ENCODE measurements at regions not wholly inside any gene's neighbourhood (a gene's known extent, or its start where the extent isn't known, plus 50 kb on each side); places are given as distances from the start of the nearest gene placed in this dataset.

DNA sequence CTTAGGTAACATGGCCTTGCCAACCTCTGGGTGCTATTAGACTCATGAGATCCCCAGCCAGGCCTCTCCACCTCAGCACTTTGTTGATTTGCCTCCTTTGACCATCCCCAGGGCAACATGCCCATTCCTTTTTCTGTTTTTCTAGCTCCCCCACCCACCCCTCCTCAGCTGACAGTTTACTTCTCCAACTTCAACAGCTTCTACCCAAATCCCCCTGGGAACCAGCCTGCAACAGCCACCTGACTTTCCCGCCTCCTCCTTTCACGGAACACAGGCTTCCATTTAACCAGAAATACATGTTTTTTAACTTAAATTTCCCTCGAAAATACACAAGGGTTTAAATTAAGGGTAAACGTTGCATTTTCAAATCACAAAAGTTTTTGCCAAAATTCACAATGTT, 117.3 kb downstream of the DLEU7 start:
- H3K27me3 Mint-ChIP-seq (ENCODE audit: unreplicated experiment): no peaks in the 10 kb centered on the region
- DNase-seq (ENCODE audit: extremely low spot score, unreplicated experiment): no peak
- peaks cover 1% of the 10 kb centered on the region for H3K36me3 Mint-ChIP-seq (ENCODE audit: unreplicated experiment)
- TF ChIP-seq, protein P1, sequence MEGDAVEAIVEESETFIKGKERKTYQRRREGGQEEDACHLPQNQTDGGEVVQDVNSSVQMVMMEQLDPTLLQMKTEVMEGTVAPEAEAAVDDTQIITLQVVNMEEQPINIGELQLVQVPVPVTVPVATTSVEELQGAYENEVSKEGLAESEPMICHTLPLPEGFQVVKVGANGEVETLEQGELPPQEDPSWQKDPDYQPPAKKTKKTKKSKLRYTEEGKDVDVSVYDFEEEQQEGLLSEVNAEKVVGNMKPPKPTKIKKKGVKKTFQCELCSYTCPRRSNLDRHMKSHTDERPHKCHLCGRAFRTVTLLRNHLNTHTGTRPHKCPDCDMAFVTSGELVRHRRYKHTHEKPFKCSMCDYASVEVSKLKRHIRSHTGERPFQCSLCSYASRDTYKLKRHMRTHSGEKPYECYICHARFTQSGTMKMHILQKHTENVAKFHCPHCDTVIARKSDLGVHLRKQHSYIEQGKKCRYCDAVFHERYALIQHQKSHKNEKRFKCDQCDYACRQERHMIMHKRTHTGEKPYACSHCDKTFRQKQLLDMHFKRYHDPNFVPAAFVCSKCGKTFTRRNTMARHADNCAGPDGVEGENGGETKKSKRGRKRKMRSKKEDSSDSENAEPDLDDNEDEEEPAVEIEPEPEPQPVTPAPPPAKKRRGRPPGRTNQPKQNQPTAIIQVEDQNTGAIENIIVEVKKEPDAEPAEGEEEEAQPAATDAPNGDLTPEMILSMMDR (IDR thresholded peaks at IDR 0.05): no peak
- no peaks in the 10 kb centered on the region for H3K4me1 Mint-ChIP-seq (ENCODE audit: unreplicated experiment)
- H3K27ac Mint-ChIP-seq (ENCODE audit: unreplicated experiment): no peak overlapping the region
- H3K9me3 Mint-ChIP-seq (ENCODE audit: unreplicated experiment): peaks cover 4% of the 10 kb centered on the region
- H3K4me3 Mint-ChIP-seq (ENCODE audit: unreplicated experiment): no peak overlapping the region

DNA sequence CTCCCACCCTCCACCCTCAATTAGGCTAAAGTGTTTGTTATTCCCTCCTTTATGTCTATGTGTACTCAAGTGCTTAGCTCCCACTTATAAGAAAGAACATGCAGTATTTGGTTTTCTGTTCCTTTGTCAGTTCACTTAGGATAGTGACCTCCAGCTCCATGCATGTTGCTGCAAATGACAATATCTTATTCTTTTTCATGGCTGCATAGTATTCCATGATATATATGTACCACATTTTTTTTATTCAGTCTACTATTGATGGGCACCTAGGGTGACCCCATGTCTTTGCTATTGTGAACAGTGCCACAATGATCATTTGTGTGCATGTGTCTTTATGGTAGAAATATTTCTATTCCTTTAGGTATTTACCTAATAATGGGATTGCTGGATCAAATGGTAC, 114.3 kb downstream of the DLEU7 start:
- Mint-ChIP-seq H3K36me3 (ENCODE audit: unreplicated experiment) (peaks cover 1% of the 10 kb centered on the region), H3K27me3 (ENCODE audit: unreplicated experiment) (no peaks in the 10 kb centered on the region), H3K9me3 (ENCODE audit: unreplicated experiment) (peaks cover 4% of the 10 kb centered on the region), H3K27ac (ENCODE audit: unreplicated experiment) (no peak overlapping the region), H3K4me1 (ENCODE audit: unreplicated experiment) (peaks cover 16% of the 10 kb centered on the region), H3K4me3 (ENCODE audit: unreplicated experiment) (no peak overlapping the region)
- TF ChIP-seq, protein P1 (IDR thresholded peaks at IDR 0.05): no peak
- no peak for DNase-seq (ENCODE audit: extremely low spot score, unreplicated experiment)

DNA sequence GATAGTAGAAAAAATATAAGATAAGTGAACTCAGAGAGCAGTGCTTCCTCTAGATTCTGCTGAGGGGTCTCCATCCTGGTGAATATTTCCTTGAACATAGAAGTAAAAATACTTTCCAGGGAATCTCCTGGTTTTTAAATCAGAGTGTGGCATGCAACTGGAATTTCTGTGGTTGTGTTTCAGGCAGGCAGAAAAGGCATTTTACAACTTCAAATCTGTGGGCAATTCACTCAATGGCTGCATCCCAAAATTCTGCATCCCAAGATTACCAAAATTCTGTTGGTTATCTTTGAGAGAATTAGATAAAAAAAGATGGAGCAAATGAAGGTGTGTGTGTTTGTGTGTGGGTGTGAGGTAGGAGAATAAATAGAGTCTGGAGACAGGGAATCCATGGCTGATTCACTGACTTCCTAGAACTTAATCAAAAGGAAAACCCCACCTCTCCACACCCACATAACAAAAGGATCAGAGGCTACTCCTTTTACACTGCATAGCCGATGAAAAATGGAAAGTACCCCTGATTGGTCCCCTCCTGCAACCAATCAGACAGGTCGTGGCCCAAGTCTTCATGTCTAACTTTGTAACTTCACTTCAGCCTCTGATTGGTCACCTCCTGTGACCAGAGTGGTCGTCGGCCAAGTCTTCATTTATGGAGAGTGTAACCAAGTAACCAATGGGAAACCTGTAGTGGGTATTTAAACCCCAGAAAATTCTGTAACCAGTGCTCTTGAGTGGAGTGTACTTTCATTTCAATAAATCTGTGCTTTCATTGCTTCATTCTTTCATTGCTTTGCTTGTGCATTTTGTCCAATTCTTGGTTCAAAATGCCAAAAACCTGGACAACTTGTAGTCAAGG, 112.8 kb downstream of the DLEU7 start:
- H3K36me3 Mint-ChIP-seq (ENCODE audit: unreplicated experiment): no peaks in the 10 kb centered on the region
- no peak for DNase-seq (ENCODE audit: extremely low spot score, unreplicated experiment)
- peaks cover 4% of the 10 kb centered on the region for H3K27me3 Mint-ChIP-seq (ENCODE audit: unreplicated experiment)
- TF ChIP-seq, protein P1 (IDR thresholded peaks at IDR 0.05): no peak
- peaks cover 4% of the 10 kb centered on the region for H3K9me3 Mint-ChIP-seq (ENCODE audit: unreplicated experiment)
- no peak overlapping the region for H3K4me3 Mint-ChIP-seq (ENCODE audit: unreplicated experiment)
- peaks cover 16% of the 10 kb centered on the region for H3K4me1 Mint-ChIP-seq (ENCODE audit: unreplicated experiment)
- peak overlapping the region; percentile 0 for H3K27ac Mint-ChIP-seq (ENCODE audit: unreplicated experiment)

DNA sequence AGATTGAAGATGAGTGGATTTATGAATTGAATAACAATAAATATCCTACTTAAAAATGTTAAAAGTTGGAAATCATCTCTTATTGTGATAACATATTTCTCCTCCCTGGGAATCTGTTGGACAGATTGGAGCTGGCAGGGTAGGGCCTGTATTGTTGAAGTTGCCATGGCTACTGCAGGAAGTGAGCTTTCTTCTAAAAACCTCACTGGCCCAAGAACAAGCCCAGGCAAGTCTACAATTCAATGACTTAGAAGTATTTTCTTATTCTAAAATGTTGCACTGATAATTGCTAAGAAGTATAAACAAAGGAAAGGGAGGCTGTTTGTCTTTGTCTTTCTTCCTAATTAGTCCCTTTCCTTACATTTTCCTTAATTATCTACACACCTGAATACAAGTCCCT, 112.1 kb downstream of the DLEU7 start:
- H3K9me3 Mint-ChIP-seq (ENCODE audit: unreplicated experiment): peaks cover 4% of the 10 kb centered on the region
- H3K36me3 Mint-ChIP-seq (ENCODE audit: unreplicated experiment): no peaks in the 10 kb centered on the region
- no peak for DNase-seq (ENCODE audit: extremely low spot score, unreplicated experiment)
- peaks cover 20% of the 10 kb centered on the region for H3K4me1 Mint-ChIP-seq (ENCODE audit: unreplicated experiment)
- TF ChIP-seq, protein P1 (IDR thresholded peaks at IDR 0.05): no peak
- H3K27ac Mint-ChIP-seq (ENCODE audit: unreplicated experiment): peak overlapping the region; percentile 0
- H3K4me3 Mint-ChIP-seq (ENCODE audit: unreplicated experiment): no peak overlapping the region
- peaks cover 4% of the 10 kb centered on the region for H3K27me3 Mint-ChIP-seq (ENCODE audit: unreplicated experiment)

DNA sequence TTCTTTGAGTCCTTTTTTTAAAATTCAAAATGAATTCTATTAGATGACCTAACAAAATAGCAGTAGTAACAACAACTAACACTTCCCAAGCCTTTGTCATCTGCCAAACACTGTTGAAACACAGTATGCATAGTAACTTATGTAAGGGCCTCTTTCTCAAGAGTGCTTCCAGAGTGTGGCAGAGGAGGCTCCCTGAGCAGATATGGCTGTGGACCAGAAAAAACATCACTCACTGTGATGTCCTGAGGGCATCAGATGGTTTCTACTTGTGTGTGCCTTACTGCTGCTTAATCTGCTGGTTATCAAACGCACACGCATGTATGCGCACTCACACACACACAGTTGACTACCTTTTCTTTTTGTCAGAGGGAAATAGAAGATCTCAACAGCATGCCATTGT, 110.8 kb downstream of the DLEU7 start:
- H3K4me1 Mint-ChIP-seq (ENCODE audit: unreplicated experiment): peaks cover 24% of the 10 kb centered on the region
- H3K9me3 Mint-ChIP-seq (ENCODE audit: unreplicated experiment): peaks cover 4% of the 10 kb centered on the region
- H3K27ac Mint-ChIP-seq (ENCODE audit: unreplicated experiment): peak overlapping the region; percentile 32
- TF ChIP-seq, protein P1 (IDR thresholded peaks at IDR 0.05): no peak
- no peak for DNase-seq (ENCODE audit: extremely low spot score, unreplicated experiment)
- H3K27me3 Mint-ChIP-seq (ENCODE audit: unreplicated experiment): peaks cover 4% of the 10 kb centered on the region
- no peaks in the 10 kb centered on the region for H3K36me3 Mint-ChIP-seq (ENCODE audit: unreplicated experiment)
- no peak overlapping the region for H3K4me3 Mint-ChIP-seq (ENCODE audit: unreplicated experiment)
